HepG2 (cell line): ENCODE measurements at regions not wholly inside any gene's neighbourhood (a gene's known extent, or its start where the extent isn't known, plus 50 kb on each side); places are given as distances from the start of the nearest gene placed in this dataset.

Source experiments
- ATAC-seq: fragments of 200-7000 bp; cut with Tn5 transposase; 3 replicates; pipeline ENCODE4 v1.9.1; 2020; ENCODE audit warnings: mild to moderate bottlenecking, moderate library complexity
- BruUV-seq: library from RNA; stranded (reverse); fragments of 400-500 nt; replicated peaks from 2 replicates; lab custom pipeline; 2021; lab: Mats Ljungman, UMichigan
- CTCF ChIA-PET: fragments of 300-600 bp; formaldehyde crosslinking; extraction: SDS; loops from one replicate; lab custom pipeline; 2021; ENCODE audit warnings: low total read pairs, inconsistent platforms, low intra/inter-chr PET ratio; lab: Yijun Ruan, JAX
- POLR2A ChIA-PET: fragments of 350-600 bp; sonication (Branson Sonifier 250); formaldehyde crosslinking; loops from one replicate; lab custom pipeline; 2020; ENCODE audit warnings: antibody characterized with exemption, inconsistent platforms; lab: Yijun Ruan, JAX
- DNase-seq: peaks from one replicate; pipeline ENCODE4 v3.0.0-alpha.2; 2015; ENCODE audit warnings: low spot score
- FAIRE-seq: peaks from 3 replicates; lab custom pipeline; 2011; peaks lifted over from hg19 to GRCh38; lab: Jason Lieb, UNC
- H2AFZ ChIP-seq: one replicate; pipeline ENCODE4 v1.6.1; 2011; ENCODE audit warnings: low read length, inconsistent platforms
- H3K27ac ChIP-seq: fragments of 300-600 bp; 3 replicates; pipeline ENCODE4 v1.8.0; 2011; ENCODE audit warnings: mixed run types, mild to moderate bottlenecking, mixed read lengths, low read length, inconsistent platforms; ENCODE audit not compliant: insufficient read depth; ENCODE audit errors: extremely low read length
- H3K27me3 ChIP-seq, 2 experiments: fragments of 200-600 bp in 1 of 2; 2 replicates in 1 of 2; 3 replicates in 1 of 2; pipeline versions ENCODE4 v1.6.0 to v1.8.0; 2011; ENCODE audit warnings: low read length in 2 of 2, mild to moderate bottlenecking in 2 of 2, moderate library complexity in 2 of 2, inconsistent platforms in 1 of 2; ENCODE audit not compliant: insufficient read depth in 2 of 2, control insufficient read depth in 1 of 2
- H3K36me3 ChIP-seq, 2 experiments: fragments of 200-600 bp in 1 of 2; replicated peaks in 1 of 2; 2 replicates in 1 of 2; 3 replicates in 1 of 2; pipeline versions ENCODE4 v1.5.1 to v1.8.0; 2011; ENCODE audit warnings: low read length in 2 of 2, inconsistent platforms in 1 of 2; ENCODE audit not compliant: insufficient read depth in 2 of 2, control insufficient read depth in 1 of 2
- H3K4me1 ChIP-seq: 2 replicates; pipeline ENCODE4 v1.5.1; 2012; ENCODE audit warnings: low read length, inconsistent platforms; ENCODE audit not compliant: insufficient read depth
- H3K4me2 ChIP-seq: 2 replicates; pipeline ENCODE4 v1.6.0; 2011; ENCODE audit warnings: low read depth, low read length, inconsistent platforms
- H3K4me3 ChIP-seq, 3 experiments: fragments of 200-600 bp in 1 of 3; sonication (generic), shearing (Covaris generic) in 1 of 3; replicated peaks in 1 of 3; 2 replicates each; pipeline ENCODE4 v1.5.1; 2011 to 2016; ENCODE audit warnings: low read length in 3 of 3, inconsistent platforms in 2 of 3, low read depth in 2 of 3, mild to moderate bottlenecking in 2 of 3, control low read depth in 1 of 3, mixed read lengths in 1 of 3; ENCODE audit not compliant: insufficient read depth in 1 of 3
- H3K79me2 ChIP-seq: one replicate; pipeline ENCODE4 v1.6.1; 2011; ENCODE audit warnings: low read length, inconsistent platforms; ENCODE audit not compliant: insufficient read depth
- H3K9ac ChIP-seq: 2 replicates; pipeline ENCODE4 v1.6.0; 2011; ENCODE audit warnings: mild to moderate bottlenecking, low read depth, low read length, inconsistent platforms; ENCODE audit not compliant: insufficient read depth
- H3K9me3 ChIP-seq: 2 replicates; pipeline ENCODE4 v1.5.1; 2012; ENCODE audit warnings: mild to moderate bottlenecking, low read length
- H4K20me1 ChIP-seq: 2 replicates; pipeline ENCODE4 v1.6.0; 2011; ENCODE audit warnings: inconsistent platforms, mild to moderate bottlenecking, low read length, moderate library complexity; ENCODE audit not compliant: insufficient read depth
- GMEB2 ChIP-seq: IDR thresholded peaks from 2 replicates; pipeline ENCODE4 v1.6.1; 2016; ENCODE audit warnings: missing biosample characterization, missing genetic modification reagents, low read depth
- HBP1 ChIP-seq: IDR thresholded peaks from 2 replicates; pipeline ENCODE4 v1.6.1; 2016; ENCODE audit warnings: low read depth, control low read depth
- ZNF256 ChIP-seq: sonication (generic); formaldehyde crosslinking; conservative IDR thresholded peaks from 2 replicates; pipeline ENCODE4 v1.4.0; 2020; ENCODE audit warnings: missing genetic modification reagents
- in situ Hi-C: cut with HindIII; loops from 2 replicates; pipeline ENCODE4 v1.10.0; 2017; ENCODE audit warnings: low pct_unique_long_range_greater_than_20kb; ENCODE audit not compliant: extremely low pct_ligation_motif_present
- intact Hi-C: fragments of 100-400 bp; cut with micrococcal nuclease; formaldehyde crosslinking; loops from one replicate; pipeline ENCODE4 v1.10.0; 2022; ENCODE audit not compliant: unreplicated experiment
- TF ChIP-seq, protein P1 (sequence below): IDR thresholded peaks from 2 replicates; pipeline ENCODE4 v1.6.1; 2016; ENCODE audit warnings: control low read depth
- TF ChIP-seq, protein P2 (sequence below): sonication (generic); formaldehyde crosslinking; IDR thresholded peaks from 2 replicates; pipeline ENCODE4 v1.9.0; 2021; ENCODE audit warnings: missing genetic modification reagents, mild to moderate bottlenecking, borderline replicate concordance
- TF ChIP-seq, protein P3 (sequence below): sonication (generic); formaldehyde crosslinking; IDR thresholded peaks from 2 replicates; pipeline ENCODE4 v1.4.0; 2020; ENCODE audit warnings: missing genetic modification reagents, borderline replicate concordance

DNA sequence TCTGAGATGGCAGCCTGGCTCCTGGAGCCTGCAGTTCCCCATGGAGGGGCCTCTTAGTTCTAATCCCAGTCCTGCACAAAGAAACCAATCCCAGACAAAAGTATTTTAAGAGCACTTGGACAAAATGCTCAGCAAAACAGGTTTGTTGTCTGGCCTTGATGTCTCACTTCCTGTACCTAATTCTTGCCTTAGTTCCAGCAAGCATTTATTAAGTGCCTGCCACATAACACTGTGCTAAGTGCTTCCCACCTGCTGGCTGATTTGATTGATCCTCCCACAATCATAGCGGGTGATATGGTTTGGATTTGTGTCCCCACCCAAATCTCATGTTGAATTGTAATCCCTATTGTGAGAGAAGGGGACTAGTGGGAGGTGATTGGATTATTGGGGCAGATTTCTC lies 65.7 kb upstream of the HABP2 start (continued):
- TF ChIP-seq HBP1 (CRISPR knock-in tag) = no peak
- TF ChIP-seq, protein P1, sequence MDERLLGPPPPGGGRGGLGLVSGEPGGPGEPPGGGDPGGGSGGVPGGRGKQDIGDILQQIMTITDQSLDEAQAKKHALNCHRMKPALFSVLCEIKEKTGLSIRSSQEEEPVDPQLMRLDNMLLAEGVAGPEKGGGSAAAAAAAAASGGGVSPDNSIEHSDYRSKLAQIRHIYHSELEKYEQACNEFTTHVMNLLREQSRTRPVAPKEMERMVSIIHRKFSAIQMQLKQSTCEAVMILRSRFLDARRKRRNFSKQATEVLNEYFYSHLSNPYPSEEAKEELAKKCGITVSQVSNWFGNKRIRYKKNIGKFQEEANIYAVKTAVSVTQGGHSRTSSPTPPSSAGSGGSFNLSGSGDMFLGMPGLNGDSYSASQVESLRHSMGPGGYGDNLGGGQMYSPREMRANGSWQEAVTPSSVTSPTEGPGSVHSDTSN = no peak

GRCh38 chr10:113488186-113488585 lies 64.7 kb upstream of the HABP2 start:
- ATAC-seq = no peak
- Histone ChIP-seq H3K4me1 (no peaks in the 10 kb centered on the region), H3K4me3 (no peak overlapping the region), H3K79me2 (no peaks in the 10 kb centered on the region), H4K20me1 (no peaks in the 10 kb centered on the region), H3K27me3 (no peaks in the 10 kb centered on the region; a peak in 1 of 5 replicates), H3K36me3 (no peaks in the 10 kb centered on the region), H3K4me2 (no peak overlapping the region), H3K27ac (no peak overlapping the region), H2AFZ (no peak overlapping the region), H3K9ac (no peak overlapping the region), H3K9me3 (no peaks in the 10 kb centered on the region)
- POLR2A ChIA-PET = no interaction called here
- no peak for FAIRE-seq
- no peak for DNase-seq
- intact Hi-C loops = no loop called here
- CTCF ChIA-PET = no interaction called here
- in situ Hi-C loops = no loop called here
- BruUV-seq = no TSS peak
- no peak for TF ChIP-seq ZNF256 (CRISPR knock-in tag)
- TF ChIP-seq GMEB2 (CRISPR knock-in tag) = no peak
- TF ChIP-seq, protein P2, sequence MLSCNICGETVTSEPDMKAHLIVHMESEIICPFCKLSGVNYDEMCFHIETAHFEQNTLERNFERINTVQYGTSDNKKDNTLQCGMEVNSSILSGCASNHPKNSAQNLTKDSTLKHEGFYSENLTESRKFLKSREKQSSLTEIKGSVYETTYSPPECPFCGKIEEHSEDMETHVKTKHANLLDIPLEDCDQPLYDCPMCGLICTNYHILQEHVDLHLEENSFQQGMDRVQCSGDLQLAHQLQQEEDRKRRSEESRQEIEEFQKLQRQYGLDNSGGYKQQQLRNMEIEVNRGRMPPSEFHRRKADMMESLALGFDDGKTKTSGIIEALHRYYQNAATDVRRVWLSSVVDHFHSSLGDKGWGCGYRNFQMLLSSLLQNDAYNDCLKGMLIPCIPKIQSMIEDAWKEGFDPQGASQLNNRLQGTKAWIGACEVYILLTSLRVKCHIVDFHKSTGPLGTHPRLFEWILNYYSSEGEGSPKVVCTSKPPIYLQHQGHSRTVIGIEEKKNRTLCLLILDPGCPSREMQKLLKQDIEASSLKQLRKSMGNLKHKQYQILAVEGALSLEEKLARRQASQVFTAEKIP (CRISPR knock-in tag) = no peak
- TF ChIP-seq, protein P3, sequence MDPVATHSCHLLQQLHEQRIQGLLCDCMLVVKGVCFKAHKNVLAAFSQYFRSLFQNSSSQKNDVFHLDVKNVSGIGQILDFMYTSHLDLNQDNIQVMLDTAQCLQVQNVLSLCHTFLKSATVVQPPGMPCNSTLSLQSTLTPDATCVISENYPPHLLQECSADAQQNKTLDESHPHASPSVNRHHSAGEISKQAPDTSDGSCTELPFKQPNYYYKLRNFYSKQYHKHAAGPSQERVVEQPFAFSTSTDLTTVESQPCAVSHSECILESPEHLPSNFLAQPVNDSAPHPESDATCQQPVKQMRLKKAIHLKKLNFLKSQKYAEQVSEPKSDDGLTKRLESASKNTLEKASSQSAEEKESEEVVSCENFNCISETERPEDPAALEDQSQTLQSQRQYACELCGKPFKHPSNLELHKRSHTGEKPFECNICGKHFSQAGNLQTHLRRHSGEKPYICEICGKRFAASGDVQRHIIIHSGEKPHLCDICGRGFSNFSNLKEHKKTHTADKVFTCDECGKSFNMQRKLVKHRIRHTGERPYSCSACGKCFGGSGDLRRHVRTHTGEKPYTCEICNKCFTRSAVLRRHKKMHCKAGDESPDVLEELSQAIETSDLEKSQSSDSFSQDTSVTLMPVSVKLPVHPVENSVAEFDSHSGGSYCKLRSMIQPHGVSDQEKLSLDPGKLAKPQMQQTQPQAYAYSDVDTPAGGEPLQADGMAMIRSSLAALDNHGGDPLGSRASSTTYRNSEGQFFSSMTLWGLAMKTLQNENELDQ (CRISPR knock-in tag) = no peak
